BLaER1 treated with 17β-estradiol and CSF1 and Interleukin-3, amounts not matched to agents 10 nM and 100 nM (cell line): ENCODE measurements at regions not wholly inside any gene's neighbourhood (a gene's known extent, or its start where the extent isn't known, plus 50 kb on each side); places are given as distances from the start of the nearest gene placed in this dataset.

Experiments
- H3K27ac ChIP-seq, 11 experiments: shearing (Covaris generic); formaldehyde crosslinking; 2 replicates each; pipeline ENCODE4 v1.8.1; 2022
- H3K27me3 ChIP-seq, 11 experiments: shearing (Covaris generic); formaldehyde crosslinking; 2 replicates each; pipeline ENCODE4 v1.8.1; 2022
- H3K36me3 ChIP-seq, 11 experiments: shearing (Covaris generic); formaldehyde crosslinking; 2 replicates each; pipeline ENCODE4 v1.8.1; 2022
- H3K4me1 ChIP-seq, 10 experiments: shearing (Covaris generic); formaldehyde crosslinking; 2 replicates each; pipeline ENCODE4 v1.8.1; 2022
- H3K4me2 ChIP-seq, 11 experiments: shearing (Covaris generic); formaldehyde crosslinking; 2 replicates each; pipeline ENCODE4 v1.8.1; 2022
- H3K4me3 ChIP-seq, 10 experiments: shearing (Covaris generic); formaldehyde crosslinking; 2 replicates each; pipeline ENCODE4 v1.8.1; 2022
- H3K9ac ChIP-seq, 11 experiments: shearing (Covaris generic); formaldehyde crosslinking; 2 replicates each; pipeline ENCODE4 v1.8.1; 2022
- H3K9me3 ChIP-seq, 11 experiments: shearing (Covaris generic); formaldehyde crosslinking; replicated peaks in 1 of 11; 2 replicates each; pipeline ENCODE4 v1.8.1; 2022
- H4K20me1 ChIP-seq, 11 experiments: shearing (Covaris generic); formaldehyde crosslinking; 2 replicates each; pipeline ENCODE4 v1.8.1; 2022
- Cebpa-rat ChIP-seq, 11 experiments: shearing (Covaris generic); IDR thresholded peaks; 2 replicates each; pipeline ENCODE4 v1.8.1; 2022

- Histone ChIP-seq H3K27me3 (no peaks in the 10 kb centered on the region), H4K20me1 (no peaks in the 10 kb centered on the region), H3K27ac (peak overlapping the region in 1 of 11 experiments; percentile 22; a peak in 2 of 22 replicates), H3K9ac (no peak overlapping the region), H3K4me2 (peak overlapping the region in 8 of 11 experiments; percentile 28 to 54 (median 40); a peak in 10 of 22 replicates), H3K4me3 (no peak overlapping the region), H3K9me3 (no peaks in the 10 kb centered on the region; a peak in 1 of 22 replicates), H3K36me3 (no peaks in the 10 kb centered on the region), H3K4me1 (peaks cover 0 to 9% (median 5%) of the 10 kb centered on the region in 10 experiments; a peak in 7 of 20 replicates)
- no peak for TF ChIP-seq Cebpa-rat (IDR thresholded peaks at IDR 0.05)
Observed at GRCh38 chr6:119467488-119468081, 118.0 kb upstream of the MAN1A1 start.

- no peak for TF ChIP-seq Cebpa-rat (IDR thresholded peaks at IDR 0.05)
- no peak overlapping the region for H3K9ac ChIP-seq
- H4K20me1 ChIP-seq = no peaks in the 10 kb centered on the region
- H3K4me3 ChIP-seq = no peak overlapping the region
- H3K4me1 ChIP-seq = peaks cover 0 to 9% (median 5%) of the 10 kb centered on the region in 10 experiments; a peak in 7 of 20 replicates
- no peaks in the 10 kb centered on the region for H3K36me3 ChIP-seq
- H3K9me3 ChIP-seq = peaks cover 0 to 10% (median 1%) of the 10 kb centered on the region in 11 experiments; a peak in 4 of 22 replicates
- no peaks in the 10 kb centered on the region for H3K27me3 ChIP-seq
- H3K27ac ChIP-seq = no peak overlapping the region
- no peak overlapping the region for H3K4me2 ChIP-seq
Observed at GRCh38 chr6:119466226-119466625, 116.7 kb upstream of the MAN1A1 start.

GRCh38 chr6:119463081-119463626 lies 113.6 kb upstream of the MAN1A1 start:
- TF ChIP-seq Cebpa-rat (IDR thresholded peaks at IDR 0.05) = no peak
- Histone ChIP-seq H3K27me3 (no peaks in the 10 kb centered on the region), H3K27ac (no peak overlapping the region), H3K4me2 (peak overlapping the region in 1 of 11 experiments; percentile 8; a peak in 1 of 22 replicates), H4K20me1 (no peaks in the 10 kb centered on the region), H3K4me3 (no peak overlapping the region), H3K4me1 (peaks cover 0 to 13% (median 5%) of the 10 kb centered on the region in 10 experiments; a peak in 8 of 20 replicates), H3K9me3 (peaks cover 0 to 19% (median 9%) of the 10 kb centered on the region in 11 experiments; a peak in 4 of 22 replicates), H3K36me3 (no peaks in the 10 kb centered on the region), H3K9ac (no peak overlapping the region)

DNA sequence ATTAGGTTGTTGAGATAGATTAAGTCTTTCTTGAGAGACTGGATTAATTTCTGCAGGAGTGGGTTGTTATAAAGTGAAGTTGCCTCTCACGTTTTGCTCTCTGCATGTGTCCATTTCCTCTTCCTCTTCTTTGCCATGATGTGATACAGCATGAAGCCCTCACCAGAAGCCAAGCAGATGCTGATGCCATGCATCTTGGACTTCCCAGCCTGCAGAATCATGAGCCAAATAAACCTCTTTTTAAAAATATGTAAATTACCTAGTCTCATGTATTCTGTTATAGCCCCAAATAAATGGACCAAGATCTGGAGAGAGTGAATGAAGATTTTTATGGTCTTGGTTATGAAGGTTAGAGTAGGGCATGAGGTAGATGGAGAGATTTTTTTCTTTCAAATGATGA lies 111.6 kb upstream of the MAN1A1 start:
- H3K4me1 ChIP-seq = peaks cover 0 to 6% (median 0%) of the 10 kb centered on the region in 10 experiments; a peak in 3 of 20 replicates
- H3K9me3 ChIP-seq = peaks cover 0 to 19% (median 9%) of the 10 kb centered on the region in 11 experiments; a peak in 5 of 22 replicates
- no peaks in the 10 kb centered on the region for H3K36me3 ChIP-seq
- no peak overlapping the region for H3K27ac ChIP-seq
- H3K4me3 ChIP-seq = no peak overlapping the region
- H3K27me3 ChIP-seq = no peaks in the 10 kb centered on the region
- no peak for TF ChIP-seq Cebpa-rat (IDR thresholded peaks at IDR 0.05)
- no peak overlapping the region for H3K4me2 ChIP-seq
- no peak overlapping the region for H3K9ac ChIP-seq
- H4K20me1 ChIP-seq = no peaks in the 10 kb centered on the region

GRCh38 chr6:119459207-119459974 lies 109.8 kb upstream of the MAN1A1 start:
- H3K27ac ChIP-seq = no peak overlapping the region
- peak overlapping the region in 1 of 11 experiments; percentile 5; a peak in 1 of 22 replicates for H3K4me2 ChIP-seq
- no peak for TF ChIP-seq Cebpa-rat (IDR thresholded peaks at IDR 0.05)
- no peaks in the 10 kb centered on the region for H3K36me3 ChIP-seq
- H3K9me3 ChIP-seq = peaks cover under 1 to 19% (median 11%) of the 10 kb centered on the region in 11 experiments; a peak in 12 of 22 replicates
- no peak overlapping the region for H3K9ac ChIP-seq
- H3K4me1 ChIP-seq = peaks cover 14 to 19% (median 17%) of the 10 kb centered on the region in 10 experiments; a peak in 19 of 20 replicates
- no peaks in the 10 kb centered on the region for H4K20me1 ChIP-seq
- H3K27me3 ChIP-seq = no peaks in the 10 kb centered on the region
- no peak overlapping the region for H3K4me3 ChIP-seq

DNA sequence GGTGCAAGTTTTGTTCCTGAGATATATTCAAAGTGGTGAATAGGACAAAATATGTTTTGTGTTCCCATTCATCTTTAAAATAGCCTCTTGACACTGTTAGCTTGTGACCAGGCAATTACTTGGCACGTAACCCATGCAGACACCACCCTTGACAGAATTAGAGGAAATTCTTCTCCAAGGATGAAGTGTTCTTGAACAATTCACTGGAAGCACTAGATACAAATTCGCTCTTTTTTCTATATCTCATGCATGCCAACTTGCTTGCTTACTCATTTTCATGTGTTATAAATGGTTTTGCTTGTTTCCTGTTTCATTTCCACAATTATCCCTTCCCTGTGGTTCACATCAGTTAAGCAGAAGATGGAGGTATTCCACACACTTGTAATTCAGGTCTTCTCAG lies 105.2 kb upstream of the MAN1A1 start:
- Histone ChIP-seq H3K36me3 (peaks cover 0 to 5% (median 0%) of the 10 kb centered on the region in 11 experiments; a peak in 2 of 22 replicates), H3K4me1 (peaks cover 19 to 38% (median 28%) of the 10 kb centered on the region in 10 experiments; a peak in 19 of 20 replicates), H3K4me3 (no peak overlapping the region), H4K20me1 (no peaks in the 10 kb centered on the region), H3K27ac (peak overlapping the region in 4 of 11 experiments; percentile 10 to 30 (median 20); a peak in 4 of 22 replicates), H3K9ac (no peak overlapping the region), H3K27me3 (no peaks in the 10 kb centered on the region), H3K4me2 (peak overlapping the region; percentile 4 to 79 (median 44); a peak in 19 of 22 replicates), H3K9me3 (peaks cover 17 to 34% (median 23%) of the 10 kb centered on the region in 11 experiments)
- no peak for TF ChIP-seq Cebpa-rat (IDR thresholded peaks at IDR 0.05)

DNA sequence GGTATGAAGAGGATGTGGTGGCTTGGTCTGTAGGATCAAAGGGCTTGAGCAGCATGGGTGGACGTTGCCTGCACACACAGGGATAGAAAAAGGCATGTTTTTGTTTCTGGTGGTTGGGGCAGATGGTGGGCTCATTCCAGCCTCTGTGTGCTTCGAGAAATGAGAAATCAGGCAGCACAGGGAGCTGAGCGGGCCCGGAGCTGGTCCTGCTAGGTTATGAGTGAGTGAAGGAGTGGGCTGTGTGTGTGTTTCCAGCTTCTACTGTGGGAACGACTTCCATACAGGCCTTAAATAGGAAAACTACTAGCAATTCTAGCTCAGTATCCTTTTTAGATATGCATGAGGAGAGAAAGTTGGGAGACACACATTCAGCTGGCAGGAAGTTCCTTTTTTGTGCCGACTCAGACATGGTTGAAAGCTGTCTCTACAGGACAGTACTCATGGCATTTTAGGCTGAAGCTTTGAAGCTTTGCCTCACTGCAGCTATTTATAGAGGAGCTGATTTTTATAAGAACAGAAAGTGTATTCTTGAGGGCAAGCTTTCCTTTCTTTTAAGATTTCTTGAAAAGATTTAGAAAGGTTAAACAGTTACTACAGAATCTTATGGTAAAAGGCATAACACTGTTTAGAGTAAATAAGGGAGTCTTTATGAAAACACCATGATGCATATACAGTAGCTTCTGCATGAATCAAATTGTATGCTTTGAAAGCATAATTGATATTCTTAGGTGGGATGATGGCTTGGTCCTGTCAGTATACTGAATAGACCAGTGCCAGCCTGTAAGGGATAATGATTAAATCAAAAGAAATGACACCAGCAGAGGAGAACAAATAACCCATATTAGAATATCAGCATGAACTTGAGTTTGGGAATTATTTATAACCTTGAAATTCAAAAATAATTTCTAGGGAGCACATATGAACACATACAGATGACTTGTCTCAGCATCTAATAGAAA lies 104.0 kb upstream of the MAN1A1 start:
- H3K27me3 ChIP-seq = no peaks in the 10 kb centered on the region
- no peak overlapping the region for H3K9ac ChIP-seq
- peaks cover 30 to 45% (median 39%) of the 10 kb centered on the region in 10 experiments; a peak in 19 of 20 replicates for H3K4me1 ChIP-seq
- peaks cover 17 to 34% (median 23%) of the 10 kb centered on the region in 11 experiments for H3K9me3 ChIP-seq
- no peaks in the 10 kb centered on the region for H4K20me1 ChIP-seq
- H3K27ac ChIP-seq = peak overlapping the region in 2 of 11 experiments; percentile 8 to 45; a peak in 1 of 22 replicates
- no peak for TF ChIP-seq Cebpa-rat (IDR thresholded peaks at IDR 0.05)
- peak overlapping the region in 1 of 10 experiments; percentile 9; a peak in 1 of 20 replicates for H3K4me3 ChIP-seq
- H3K36me3 ChIP-seq = peaks cover 0 to 5% (median 0%) of the 10 kb centered on the region in 11 experiments; a peak in 2 of 22 replicates
- peak overlapping the region in 4 of 11 experiments; percentile 5 to 31 (median 12); a peak in 7 of 22 replicates for H3K4me2 ChIP-seq
